ENCODE measurements at regions not wholly inside any gene's neighbourhood (a gene's known extent, or its start where the extent isn't known, plus 50 kb on each side); places are given as distances from the start of the nearest gene placed in this dataset.
"Not testable (repeated sequence)": the region's sequence is repeated elsewhere in the genome, so short reads cannot be mapped to it uniquely, and the experiment has no call there.

DNA sequence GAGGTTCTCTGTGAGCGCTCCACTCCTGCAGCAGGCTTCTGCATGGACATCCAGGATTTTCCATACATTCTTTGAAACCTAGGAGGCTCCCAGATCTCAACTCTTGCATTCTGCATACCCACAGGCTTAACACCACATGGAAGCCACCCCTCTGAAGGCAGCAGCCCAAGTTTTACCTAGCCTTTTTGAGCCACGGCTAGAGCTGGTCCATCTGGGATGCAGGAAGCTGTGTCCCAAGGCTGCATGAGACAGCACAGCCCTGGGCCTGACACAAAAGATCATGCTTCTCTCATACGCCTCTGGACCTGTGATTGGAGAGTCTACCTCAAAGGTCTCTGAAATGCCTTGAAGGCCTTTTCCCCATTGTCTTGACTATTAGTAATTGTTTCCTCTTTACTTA is 53.6 kb upstream of the RPRM start:
- no peak for TF ChIP-seq Cebpa-rat (IDR thresholded peaks at IDR 0.05)
- no peaks in the 10 kb centered on the region for H4K20me1 ChIP-seq
- no peaks in the 10 kb centered on the region for H3K36me3 ChIP-seq
- no peak overlapping the region for H3K27ac ChIP-seq
- no peaks in the 10 kb centered on the region for H3K27me3 ChIP-seq
- H3K9ac ChIP-seq, result no peak overlapping the region
- H3K9me3 ChIP-seq (replicated peaks in 1 of 11), result peaks cover 0 to under 1% (median 0%) of the 10 kb centered on the region in 11 experiments; a peak in 2 of 22 replicates
- H3K4me3 ChIP-seq, result no peak overlapping the region
- H3K4me1 ChIP-seq, result no peaks in the 10 kb centered on the region
- H3K4me2 ChIP-seq, result no peak overlapping the region

DNA sequence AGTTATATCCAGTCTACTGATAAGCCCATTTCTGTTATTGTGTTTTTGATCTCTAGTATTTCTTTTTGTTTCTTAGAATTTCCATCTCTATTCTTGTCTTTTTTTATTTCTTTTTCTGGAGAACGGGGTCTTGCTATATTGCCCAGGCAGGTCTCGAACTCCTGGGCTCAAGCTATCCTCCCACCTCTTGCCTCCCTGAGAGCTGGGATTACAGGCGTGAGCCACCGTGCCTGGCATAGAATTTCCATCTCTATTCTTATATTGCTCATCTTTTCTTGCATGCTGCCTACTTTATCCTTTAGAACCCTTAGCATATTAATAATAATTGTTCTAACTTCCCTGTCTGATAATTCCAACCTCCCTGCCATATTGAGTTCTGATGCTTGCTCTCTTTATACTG is 55.2 kb upstream of the RPRM start:
- not testable (repeated sequence) for H3K4me1 ChIP-seq; H3K27me3 ChIP-seq; H3K9me3 ChIP-seq (replicated peaks in 1 of 11); H3K4me3 ChIP-seq; H3K9ac ChIP-seq; H3K36me3 ChIP-seq; H3K4me2 ChIP-seq; H3K27ac ChIP-seq; H4K20me1 ChIP-seq

- H3K27ac ChIP-seq, H3K4me2 ChIP-seq, H3K27me3 ChIP-seq, H4K20me1 ChIP-seq, H3K4me1 ChIP-seq, H3K36me3 ChIP-seq, H3K9ac ChIP-seq, H3K4me3 ChIP-seq: not testable (repeated sequence)
- peaks cover under 1 to 11% (median 5%) of the 10 kb centered on the region in 11 experiments; a peak in 15 of 22 replicates for H3K9me3 ChIP-seq (replicated peaks in 1 of 11)
These were observed 56.0 kb upstream of the RPRM start for GRCh38 chr2:153534590-153534989.

DNA sequence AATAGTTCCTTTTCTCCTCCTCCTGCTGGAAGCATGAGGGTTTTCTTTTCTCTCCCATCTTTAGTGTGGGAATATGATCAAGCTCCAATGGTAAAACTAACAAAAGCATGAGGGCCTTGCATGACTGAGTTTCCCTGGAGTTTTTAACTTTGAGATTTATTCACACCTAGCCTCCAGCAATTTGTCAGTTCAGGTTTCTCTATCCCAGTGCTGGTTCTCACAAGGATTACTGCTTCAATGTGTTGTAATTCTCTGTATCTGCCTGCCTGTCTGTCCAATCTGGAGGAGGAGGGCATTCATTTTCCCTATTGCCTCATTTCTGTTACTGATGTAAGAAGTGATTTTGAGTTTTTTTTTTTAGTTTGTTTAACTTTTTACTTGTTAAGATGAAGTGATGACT is 57.6 kb upstream of the RPRM start:
- H3K9ac ChIP-seq, result no peak overlapping the region
- peaks cover 16 to 26% (median 19%) of the 10 kb centered on the region in 11 experiments for H3K9me3 ChIP-seq (replicated peaks in 1 of 11)
- no peaks in the 10 kb centered on the region for H3K27me3 ChIP-seq
- no peak overlapping the region for H3K4me3 ChIP-seq
- no peaks in the 10 kb centered on the region for H4K20me1 ChIP-seq
- no peaks in the 10 kb centered on the region for H3K36me3 ChIP-seq
- no peak overlapping the region for H3K27ac ChIP-seq
- H3K4me1 ChIP-seq, result no peaks in the 10 kb centered on the region
- no peak overlapping the region for H3K4me2 ChIP-seq
- no peak for TF ChIP-seq Cebpa-rat (IDR thresholded peaks at IDR 0.05)

GRCh38 chr2:153538102-153538501 is 59.5 kb upstream of the RPRM start:
- H3K9me3 ChIP-seq (replicated peaks in 1 of 11), result peaks cover 16 to 28% (median 20%) of the 10 kb centered on the region in 11 experiments
- H3K27ac ChIP-seq, H3K4me3 ChIP-seq, H3K27me3 ChIP-seq, H3K4me1 ChIP-seq, H4K20me1 ChIP-seq, H3K9ac ChIP-seq, H3K36me3 ChIP-seq, H3K4me2 ChIP-seq: not testable (repeated sequence)

DNA sequence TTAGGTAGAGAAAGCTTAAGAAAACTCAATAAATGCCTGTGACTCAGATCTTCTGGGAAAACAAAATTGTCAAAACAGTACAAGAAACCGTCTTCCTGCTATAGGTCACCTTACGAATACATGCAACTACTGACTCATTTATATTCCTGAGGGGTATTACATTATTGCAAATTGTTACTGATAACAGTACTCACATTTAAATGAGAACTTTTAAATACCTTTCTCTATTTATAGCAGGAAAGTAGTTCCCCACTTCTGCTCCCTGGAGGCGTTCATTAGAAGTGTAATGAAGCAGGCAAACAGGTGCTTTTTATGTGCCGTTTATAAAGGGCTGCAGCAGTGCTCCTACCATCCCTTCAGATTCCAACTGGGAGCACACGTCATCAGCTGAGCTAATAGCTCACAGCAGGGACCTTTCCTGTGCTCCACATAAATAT is 65.1 kb upstream of the RPRM start:
- no peak overlapping the region for H3K9ac ChIP-seq
- peaks cover 12 to 20% (median 16%) of the 10 kb centered on the region in 11 experiments for H3K9me3 ChIP-seq (replicated peaks in 1 of 11)
- no peak overlapping the region for H3K4me2 ChIP-seq
- no peak overlapping the region for H3K27ac ChIP-seq
- TF ChIP-seq Cebpa-rat (IDR thresholded peaks at IDR 0.05), result no peak
- no peak overlapping the region for H3K4me3 ChIP-seq
- no peaks in the 10 kb centered on the region for H3K4me1 ChIP-seq
- H3K36me3 ChIP-seq, result no peaks in the 10 kb centered on the region
- no peaks in the 10 kb centered on the region for H4K20me1 ChIP-seq
- H3K27me3 ChIP-seq, result no peaks in the 10 kb centered on the region

- H3K27me3 ChIP-seq, result no peaks in the 10 kb centered on the region
- H3K4me2 ChIP-seq, result no peak overlapping the region
- no peak overlapping the region for H3K4me3 ChIP-seq
- H3K4me1 ChIP-seq, result no peaks in the 10 kb centered on the region
- H3K9ac ChIP-seq, result no peak overlapping the region
- no peaks in the 10 kb centered on the region for H3K36me3 ChIP-seq
- no peaks in the 10 kb centered on the region for H4K20me1 ChIP-seq
- H3K9me3 ChIP-seq (replicated peaks in 1 of 11), result peaks cover 0 to 1% (median 0%) of the 10 kb centered on the region in 11 experiments; a peak in 3 of 22 replicates
- H3K27ac ChIP-seq, result no peak overlapping the region
- TF ChIP-seq Cebpa-rat (IDR thresholded peaks at IDR 0.05), result no peak
These were observed 67.8 kb upstream of the RPRM start for GRCh38 chr2:153546358-153546757.

- no peak overlapping the region for H3K4me3 ChIP-seq
- H3K4me1 ChIP-seq, result no peaks in the 10 kb centered on the region
- H3K4me2 ChIP-seq, result no peak overlapping the region
- no peaks in the 10 kb centered on the region for H3K27me3 ChIP-seq
- TF ChIP-seq Cebpa-rat (IDR thresholded peaks at IDR 0.05), result no peak
- no peaks in the 10 kb centered on the region for H3K9me3 ChIP-seq (replicated peaks in 1 of 11)
- H3K36me3 ChIP-seq, result no peaks in the 10 kb centered on the region
- H3K9ac ChIP-seq, result no peak overlapping the region
- H3K27ac ChIP-seq, result no peak overlapping the region
- H4K20me1 ChIP-seq, result no peaks in the 10 kb centered on the region
These were observed 70.0 kb upstream of the RPRM start for GRCh38 chr2:153548536-153548935.

- Histone ChIP-seq H3K4me1 (no peaks in the 10 kb centered on the region), H3K4me3 (no peak overlapping the region), H3K4me2 (no peak overlapping the region), H3K27me3 (no peaks in the 10 kb centered on the region), H3K36me3 (no peaks in the 10 kb centered on the region), H3K9ac (no peak overlapping the region), H3K27ac (no peak overlapping the region), H4K20me1 (no peaks in the 10 kb centered on the region), H3K9me3 (replicated peaks in 1 of 11) (no peaks in the 10 kb centered on the region)
- no peak for TF ChIP-seq Cebpa-rat (IDR thresholded peaks at IDR 0.05)
These were observed 73.1 kb upstream of the RPRM start for GRCh38 chr2:153551698-153552097.

GRCh38 chr2:153557211-153557610 is 78.6 kb upstream of the RPRM start:
- no peak overlapping the region for H3K27ac ChIP-seq
- H3K4me3 ChIP-seq, result no peak overlapping the region
- no peaks in the 10 kb centered on the region for H3K36me3 ChIP-seq
- no peak for TF ChIP-seq Cebpa-rat (IDR thresholded peaks at IDR 0.05)
- no peaks in the 10 kb centered on the region for H3K4me1 ChIP-seq
- no peaks in the 10 kb centered on the region for H3K27me3 ChIP-seq
- H3K9me3 ChIP-seq (replicated peaks in 1 of 11), result no peaks in the 10 kb centered on the region
- no peaks in the 10 kb centered on the region; a peak in 1 of 22 replicates for H4K20me1 ChIP-seq
- no peak overlapping the region for H3K4me2 ChIP-seq
- no peak overlapping the region for H3K9ac ChIP-seq

- H3K4me1 ChIP-seq, result no peaks in the 10 kb centered on the region
- no peak for TF ChIP-seq Cebpa-rat (IDR thresholded peaks at IDR 0.05)
These were observed 79.2 kb upstream of the RPRM start for GRCh38 chr2:153557714-153558113.

More at GRCh38 chr2:153557714-153558113, 79.2 kb upstream of the RPRM start:
- Histone ChIP-seq H3K9ac (no peak overlapping the region), H3K27me3 (no peaks in the 10 kb centered on the region), H4K20me1 (no peaks in the 10 kb centered on the region; a peak in 1 of 22 replicates), H3K9me3 (replicated peaks in 1 of 11) (no peaks in the 10 kb centered on the region), H3K27ac (no peak overlapping the region), H3K36me3 (no peaks in the 10 kb centered on the region), H3K4me2 (no peak overlapping the region), H3K4me3 (no peak overlapping the region)
